Testis (tissue), 2 donors: ENCODE measurements at regions not wholly inside any gene's neighbourhood (a gene's known extent, or its start where the extent isn't known, plus 50 kb on each side); places are given as distances from the start of the nearest gene placed in this dataset.

Source experiments
- CTCF ChIP-seq, 3 experiments: fragments of 450-650 bp in 2 of 3; fragments of 200-600 bp in 1 of 3; sonication (generic) in 1 of 3; IDR thresholded peaks; one replicate each; pipeline ENCODE4 v1.5.1; 2016 to 2019; ENCODE audit warnings: antibody characterized with exemption in 3 of 3, mild to moderate bottlenecking in 2 of 3, moderate library complexity in 1 of 3
- POLR2A ChIP-seq: fragments of 450-650 bp; IDR thresholded peaks from one replicate; pipeline ENCODE4 v1.6.1; 2017; ENCODE audit warnings: antibody characterized with exemption, mild to moderate bottlenecking, moderate library complexity

GRCh38 chr20:50245498-50246366 is 55.1 kb downstream of the CEBPB start:
- TF ChIP-seq CTCF (IDR thresholded peaks at IDR 0.05), result no peak
- no peak for TF ChIP-seq POLR2A
